ENCODE measurements at regions not wholly inside any gene's neighbourhood (a gene's known extent, or its start where the extent isn't known, plus 50 kb on each side); places are given as distances from the start of the nearest gene placed in this dataset.

GRCh38 chr2:100206731-100207255, 64.4 kb upstream of the AFF3 start:
- H3K36me3 ChIP-seq (ENCODE audit: control insufficient read depth in 4 of 4, insufficient read depth in 4 of 4, low read length in 4 of 4) = no peaks in the 10 kb centered on the region
- no peak for ATAC-seq (ENCODE audit: insufficient read depth, low FRiP score)
- TF ChIP-seq CTCF (IDR thresholded peaks at IDR 0.05; ENCODE audit: control extremely low read depth, extremely low read depth) = no peak
- no peak overlapping the region for H3K4me3 ChIP-seq
- 91 to 92% methylated on average over 3 of the region's 3 CpGs for WGBS, 2 donors
- H3K27ac ChIP-seq (ENCODE audit: low read depth in 1 of 2, low read length in 1 of 2) = no peak overlapping the region
- DNase-seq = peak in 2 of 3 donors; percentile 81 to 87
- H3K27me3 ChIP-seq (ENCODE audit: control insufficient read depth in 3 of 3, insufficient read depth in 3 of 3, low read length in 2 of 3) = no peaks in the 10 kb centered on the region
- H3K4me1 ChIP-seq (ENCODE audit: control insufficient read depth in 5 of 5, insufficient read depth in 5 of 5, low read length in 5 of 5) = peaks cover 0 to 20% (median 8%) of the 10 kb centered on the region in 5 donors
- no peak overlapping the region for H3K9ac ChIP-seq (ENCODE audit: insufficient read depth in 1 of 2, low read length in 2 of 2)
- no peaks in the 10 kb centered on the region for H3K9me3 ChIP-seq (ENCODE audit: control insufficient read depth in 4 of 4, insufficient read depth in 3 of 4, low read length in 3 of 4)

GRCh38 chr2:100205174-100205573, 62.8 kb upstream of the AFF3 start:
- Histone ChIP-seq H3K36me3 (ENCODE audit: control insufficient read depth in 4 of 4, insufficient read depth in 4 of 4, low read length in 4 of 4) (no peaks in the 10 kb centered on the region), H3K9me3 (ENCODE audit: control insufficient read depth in 4 of 4, insufficient read depth in 3 of 4, low read length in 3 of 4) (no peaks in the 10 kb centered on the region), H3K4me3 (no peak overlapping the region), H3K27me3 (ENCODE audit: control insufficient read depth in 3 of 3, insufficient read depth in 3 of 3, low read length in 2 of 3) (no peaks in the 10 kb centered on the region), H3K27ac (ENCODE audit: low read depth in 1 of 2, low read length in 1 of 2) (no peak overlapping the region), H3K9ac (ENCODE audit: insufficient read depth in 1 of 2, low read length in 2 of 2) (no peak overlapping the region), H3K4me1 (ENCODE audit: control insufficient read depth in 5 of 5, insufficient read depth in 5 of 5, low read length in 5 of 5) (peaks cover 0 to 20% (median 8%) of the 10 kb centered on the region in 5 donors)
- ATAC-seq (ENCODE audit: insufficient read depth, low FRiP score) (no peak), DNase-seq (no peak)
- no peak for TF ChIP-seq CTCF (IDR thresholded peaks at IDR 0.05; ENCODE audit: control extremely low read depth, extremely low read depth)
- WGBS, 2 donors = 45 to 73% methylated on average over 7 of the region's 7 CpGs

GRCh38 chr2:100202567-100202966, 60.2 kb upstream of the AFF3 start:
- no peak for TF ChIP-seq CTCF (IDR thresholded peaks at IDR 0.05; ENCODE audit: control extremely low read depth, extremely low read depth)
- Histone ChIP-seq H3K27me3 (ENCODE audit: control insufficient read depth in 3 of 3, insufficient read depth in 3 of 3, low read length in 2 of 3) (no peaks in the 10 kb centered on the region), H3K4me1 (ENCODE audit: control insufficient read depth in 5 of 5, insufficient read depth in 5 of 5, low read length in 5 of 5) (peaks cover 0 to 24% (median 14%) of the 10 kb centered on the region in 5 donors), H3K9ac (ENCODE audit: insufficient read depth in 1 of 2, low read length in 2 of 2) (no peak overlapping the region), H3K27ac (ENCODE audit: low read depth in 1 of 2, low read length in 1 of 2) (no peak overlapping the region), H3K36me3 (ENCODE audit: control insufficient read depth in 4 of 4, insufficient read depth in 4 of 4, low read length in 4 of 4) (no peaks in the 10 kb centered on the region), H3K4me3 (no peak overlapping the region), H3K9me3 (ENCODE audit: control insufficient read depth in 4 of 4, insufficient read depth in 3 of 4, low read length in 3 of 4) (no peaks in the 10 kb centered on the region)
- 94% methylated on average over 6 of the region's 6 CpGs for WGBS, 2 donors
- no peak for DNase-seq
- ATAC-seq (ENCODE audit: insufficient read depth, low FRiP score) = no peak

DNA sequence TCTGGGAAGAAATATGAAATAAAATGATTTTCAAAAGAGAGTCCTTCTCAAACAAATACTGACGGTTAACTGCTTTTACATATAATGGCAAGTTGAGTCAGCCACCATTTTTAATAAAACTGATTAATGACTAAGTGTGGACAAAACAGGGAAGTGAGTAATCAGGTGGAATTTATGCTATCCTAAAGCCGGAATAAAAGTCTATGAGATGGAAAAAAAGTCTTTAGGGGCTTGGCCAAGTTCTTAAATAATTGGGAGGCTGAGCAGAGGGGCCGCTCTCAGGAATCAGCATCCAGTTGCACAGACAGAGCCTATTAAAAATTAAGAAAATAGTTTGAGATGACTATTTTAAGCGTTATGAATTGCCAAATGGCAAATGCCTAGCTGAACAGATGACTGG, 58.6 kb upstream of the AFF3 start:
- no peak for TF ChIP-seq CTCF (IDR thresholded peaks at IDR 0.05; ENCODE audit: control extremely low read depth, extremely low read depth)
- Histone ChIP-seq H3K9ac (ENCODE audit: insufficient read depth in 1 of 2, low read length in 2 of 2) (no peak overlapping the region), H3K36me3 (ENCODE audit: control insufficient read depth in 4 of 4, insufficient read depth in 4 of 4, low read length in 4 of 4) (no peaks in the 10 kb centered on the region), H3K4me3 (no peak overlapping the region), H3K27ac (ENCODE audit: low read depth in 1 of 2, low read length in 1 of 2) (no peak overlapping the region), H3K4me1 (ENCODE audit: control insufficient read depth in 5 of 5, insufficient read depth in 5 of 5, low read length in 5 of 5) (peaks cover 0 to 22% (median 15%) of the 10 kb centered on the region in 5 donors), H3K27me3 (ENCODE audit: control insufficient read depth in 3 of 3, insufficient read depth in 3 of 3, low read length in 2 of 3) (no peaks in the 10 kb centered on the region), H3K9me3 (ENCODE audit: control insufficient read depth in 4 of 4, insufficient read depth in 3 of 4, low read length in 3 of 4) (no peaks in the 10 kb centered on the region)
- ATAC-seq (ENCODE audit: insufficient read depth, low FRiP score) = no peak
- DNase-seq = no peak
- 91 to 95% methylated on average over 4 of the region's 4 CpGs for WGBS, 2 donors
